ENCODE measurements at regions not wholly inside any gene's neighbourhood (a gene's known extent, or its start where the extent isn't known, plus 50 kb on each side); places are given as distances from the start of the nearest gene placed in this dataset.

DNA sequence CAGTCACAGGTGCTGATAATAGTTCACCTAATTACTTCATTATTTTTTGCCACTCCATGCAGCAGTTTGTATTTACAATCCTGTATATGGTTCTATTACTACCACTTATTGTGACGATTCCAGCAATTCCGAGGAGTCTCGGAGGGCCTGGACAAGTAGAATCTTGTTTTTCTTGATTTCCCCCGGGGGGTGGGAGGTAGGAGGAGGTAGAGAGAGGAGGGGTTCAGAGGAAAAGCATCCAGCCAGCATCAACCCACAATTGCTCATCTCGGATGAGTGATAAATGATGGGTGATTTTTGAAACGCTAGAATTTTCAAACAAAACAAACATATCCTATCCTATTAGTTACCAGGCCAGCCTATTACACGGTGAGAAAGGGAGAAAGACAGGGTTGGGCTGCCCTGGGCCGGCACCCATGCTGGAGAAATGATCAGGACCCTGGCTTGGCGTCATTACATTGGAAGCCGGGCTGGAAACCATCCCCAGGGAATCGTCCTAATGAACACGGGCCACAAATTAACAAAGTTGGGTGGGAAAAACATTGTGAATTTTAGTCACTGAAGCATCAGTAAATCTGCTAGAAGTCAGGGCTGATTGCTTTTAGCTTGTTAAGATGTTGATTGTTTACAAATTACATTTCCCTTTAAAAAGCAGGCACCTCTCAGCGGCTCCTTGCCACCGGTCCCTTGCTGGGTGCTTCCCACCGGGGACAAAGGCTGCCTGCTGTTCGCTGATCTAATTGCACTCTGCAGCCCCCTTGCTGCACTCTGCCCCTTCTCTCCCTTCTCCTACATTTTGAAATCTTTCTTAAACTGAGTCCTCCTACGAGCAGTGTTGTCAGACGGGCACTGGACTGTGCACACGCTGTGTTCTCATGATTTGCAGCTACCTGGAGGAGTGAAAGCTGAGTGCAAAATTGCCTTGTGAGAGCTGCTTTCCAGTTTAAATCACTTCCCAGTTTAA is 95.5 kb downstream of the FAM204A start:
- no peak for DNase-seq (ENCODE audit: low read depth in 2 of 2, low spot score in 1 of 2)

DNA sequence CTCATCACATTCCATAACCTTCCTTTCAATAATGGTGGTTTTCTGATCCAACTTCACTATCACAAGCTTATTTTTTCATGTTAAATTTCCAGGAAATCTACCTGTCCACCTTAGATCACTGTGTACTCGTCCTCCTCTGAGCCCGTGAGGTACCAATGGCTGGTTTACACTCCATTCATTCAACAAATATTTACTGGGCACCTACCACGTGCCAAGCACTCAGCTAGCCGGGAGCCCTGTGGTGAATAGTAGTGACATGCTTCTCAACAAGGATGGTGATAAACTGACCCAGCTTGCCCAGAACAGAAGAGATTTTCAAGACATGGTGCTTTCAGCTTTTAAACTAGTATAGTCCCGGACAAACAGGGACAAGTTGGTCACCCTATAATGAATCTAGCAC is 98.2 kb downstream of the FAM204A start:
- no peak for DNase-seq (ENCODE audit: low read depth in 2 of 2, low spot score in 1 of 2)

DNA sequence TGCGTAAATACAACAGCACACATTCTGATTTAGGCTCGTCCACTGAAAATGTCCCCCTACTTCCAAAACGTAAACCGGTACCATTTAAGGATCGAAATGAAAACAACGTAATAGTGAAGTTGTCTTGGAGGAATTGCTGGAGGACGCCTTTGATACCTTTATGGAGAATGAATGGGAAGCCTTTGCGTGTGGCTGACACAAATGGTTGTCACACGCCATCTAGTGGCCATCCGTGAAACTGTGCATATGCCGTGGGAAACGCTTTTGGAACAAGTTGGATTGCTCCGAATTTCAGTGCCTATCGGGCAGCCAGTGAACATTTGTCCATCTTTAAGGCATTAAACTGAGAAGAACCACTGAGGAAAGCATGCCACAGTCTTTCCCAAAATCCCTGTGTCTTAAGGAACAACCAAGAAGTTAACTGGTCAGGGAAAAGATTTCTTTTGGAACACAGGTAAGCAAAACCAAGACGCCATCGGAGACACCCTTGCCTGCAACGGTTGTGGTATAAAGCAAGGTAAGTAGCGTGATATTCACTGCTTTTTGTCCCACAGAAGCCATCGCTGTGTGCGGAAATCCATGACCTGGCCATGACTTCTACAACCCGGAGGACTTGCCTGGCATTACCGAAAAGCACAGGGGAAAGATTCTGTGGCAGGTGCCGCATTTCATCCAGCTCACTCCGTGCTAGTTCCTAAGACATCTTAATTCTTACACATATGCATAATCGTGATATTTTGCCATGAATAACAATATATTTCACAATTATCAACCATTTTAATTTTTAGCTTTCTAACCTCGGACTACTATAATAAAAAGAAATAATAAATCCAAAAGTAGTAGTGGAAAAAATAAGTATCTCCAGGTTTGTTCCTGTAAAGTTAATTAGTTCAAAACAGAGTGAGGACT is 100.6 kb downstream of the FAM204A start:
- peak; percentile 27 to 47 for DNase-seq (ENCODE audit: low read depth in 2 of 2, low spot score in 1 of 2)

DNA sequence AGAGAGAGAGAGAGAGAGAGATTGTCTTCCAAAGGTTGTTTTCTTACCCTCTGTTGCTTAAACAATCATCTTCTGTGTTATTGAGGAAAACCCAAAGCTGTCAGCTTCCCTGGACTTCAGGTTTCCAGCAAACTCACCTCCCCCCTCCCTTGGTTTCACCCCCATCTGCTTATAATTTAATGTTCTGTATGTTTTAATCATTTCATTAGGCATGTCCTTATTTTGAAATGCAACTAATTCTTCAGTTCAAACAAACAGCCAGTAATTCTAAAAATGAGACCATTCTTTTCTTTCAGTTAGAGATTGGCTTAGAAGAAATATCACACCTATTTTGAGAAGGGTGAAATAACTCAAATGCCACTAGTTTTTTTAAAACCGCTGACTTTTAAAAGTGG is 102.9 kb downstream of the FAM204A start:
- DNase-seq (ENCODE audit: low read depth in 2 of 2, low spot score in 1 of 2): no peak

DNA sequence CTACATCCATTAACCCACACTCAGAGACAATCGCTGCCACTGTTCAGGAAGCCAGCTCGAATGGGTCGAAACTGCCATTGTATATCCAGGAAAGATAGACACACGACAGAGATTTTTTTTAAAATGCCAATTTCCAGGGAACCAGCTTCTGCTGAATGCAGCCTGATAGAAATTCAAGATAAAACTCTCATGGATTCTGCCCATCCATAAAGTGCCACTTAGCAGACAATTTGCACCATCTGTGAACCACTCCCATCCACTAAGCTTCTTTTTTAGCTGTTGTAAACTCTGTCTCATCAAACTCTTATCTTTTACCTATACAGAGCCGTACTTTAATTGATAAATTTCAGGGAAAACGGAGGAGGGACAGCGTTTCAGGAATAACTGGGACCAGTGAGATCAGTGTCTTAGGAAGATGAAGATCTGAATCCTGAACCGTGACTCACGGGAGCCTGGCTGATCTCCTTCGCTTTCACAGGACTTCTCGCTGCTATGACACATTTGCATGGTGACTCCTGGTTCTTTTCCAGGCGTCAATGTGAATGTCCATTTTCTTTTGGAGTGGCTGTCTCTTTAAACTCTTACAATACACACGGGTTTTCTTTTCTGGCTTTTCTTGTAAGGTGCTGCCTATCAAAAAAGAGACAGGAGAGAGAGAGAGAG is 103.4 kb downstream of the FAM204A start:
- no peak for DNase-seq (ENCODE audit: low read depth in 2 of 2, low spot score in 1 of 2)

DNA sequence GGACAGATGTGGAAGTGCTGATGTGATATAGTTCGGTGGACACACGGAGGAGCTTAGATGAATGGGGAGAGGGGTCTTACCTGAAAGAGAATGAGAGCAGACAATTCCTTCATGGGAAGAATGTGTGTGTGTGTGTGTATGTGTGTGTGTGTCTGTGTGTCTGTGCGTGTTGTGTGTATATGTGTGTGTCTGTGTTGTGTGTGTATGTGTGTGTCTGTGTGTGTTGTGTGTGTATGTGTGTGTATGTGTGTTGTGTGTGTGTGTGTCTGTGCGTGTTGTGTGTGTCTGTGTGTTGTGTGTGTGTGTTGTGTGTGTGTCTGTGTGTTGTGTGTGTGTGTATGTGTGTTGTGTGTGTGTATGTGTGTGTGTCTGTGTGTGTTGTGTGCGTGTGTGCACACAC is 104.2 kb downstream of the FAM204A start:
- DNase-seq (ENCODE audit: low read depth in 2 of 2, low spot score in 1 of 2): no peak

DNA sequence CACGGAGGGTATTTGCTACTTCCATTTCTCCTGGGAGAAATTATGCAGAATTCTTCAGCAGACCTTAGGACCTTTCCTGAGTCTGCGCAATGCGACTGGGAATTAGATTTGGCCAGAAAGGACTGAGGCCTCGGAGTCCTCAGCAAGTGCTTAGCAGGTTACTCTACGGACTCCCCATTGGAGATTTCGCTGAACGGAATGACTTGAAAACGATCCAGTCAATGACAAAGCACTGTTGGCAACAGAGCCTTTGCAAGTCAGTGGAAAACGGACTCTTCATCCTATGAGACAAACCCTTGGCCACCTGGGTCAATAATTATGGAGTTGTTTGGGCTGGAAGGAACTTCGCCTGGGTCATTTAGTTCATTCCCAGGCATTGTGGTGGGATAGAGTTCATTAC is 107.4 kb downstream of the FAM204A start:
- DNase-seq (ENCODE audit: low read depth in 2 of 2, low spot score in 1 of 2): no peak

DNA sequence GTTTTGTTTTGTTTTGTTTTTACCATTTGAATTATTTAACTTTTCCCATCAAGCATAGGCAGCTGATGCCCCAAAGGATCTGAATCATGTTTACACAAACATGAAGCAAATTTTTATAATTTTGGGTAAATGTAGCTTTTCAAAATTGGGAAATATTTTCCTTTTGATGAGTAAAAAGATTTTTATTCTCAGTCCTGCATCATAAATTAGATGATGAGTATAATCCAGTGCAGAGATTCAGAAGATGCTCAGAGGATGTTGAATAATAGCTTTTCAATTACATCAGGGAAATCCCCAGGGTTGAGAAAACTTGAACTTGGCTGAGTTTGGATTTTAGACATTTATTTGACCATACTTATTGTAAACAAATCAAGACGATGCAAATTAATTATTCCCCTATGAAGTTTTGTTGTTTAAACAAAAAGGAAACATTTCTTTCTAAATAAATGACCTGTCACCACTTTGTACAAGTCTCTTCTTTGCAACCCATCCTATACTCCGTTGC is 121.7 kb downstream of the FAM204A start:
- no peak for DNase-seq (ENCODE audit: low read depth in 2 of 2, low spot score in 1 of 2)

DNA sequence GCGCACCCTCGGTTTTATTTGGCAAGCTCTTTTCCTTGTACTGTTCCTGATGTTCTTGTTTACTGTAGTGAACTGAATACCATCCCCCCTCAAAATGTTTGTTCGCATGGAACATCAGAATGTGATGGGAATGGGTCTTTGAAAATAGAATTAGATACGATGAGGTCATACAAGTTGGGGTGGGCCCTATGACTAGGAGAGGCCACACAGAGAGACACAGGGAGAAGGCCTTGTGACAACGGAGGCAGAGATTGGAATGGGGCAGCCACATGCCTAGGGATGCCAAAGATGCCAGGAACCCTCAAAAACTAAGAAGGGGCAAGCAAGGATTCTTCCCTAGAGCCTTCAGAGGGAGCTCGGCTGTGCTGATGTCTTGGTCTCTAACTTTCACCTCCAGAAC is 123.6 kb downstream of the FAM204A start:
- DNase-seq (ENCODE audit: low read depth in 2 of 2, low spot score in 1 of 2): no peak

DNA sequence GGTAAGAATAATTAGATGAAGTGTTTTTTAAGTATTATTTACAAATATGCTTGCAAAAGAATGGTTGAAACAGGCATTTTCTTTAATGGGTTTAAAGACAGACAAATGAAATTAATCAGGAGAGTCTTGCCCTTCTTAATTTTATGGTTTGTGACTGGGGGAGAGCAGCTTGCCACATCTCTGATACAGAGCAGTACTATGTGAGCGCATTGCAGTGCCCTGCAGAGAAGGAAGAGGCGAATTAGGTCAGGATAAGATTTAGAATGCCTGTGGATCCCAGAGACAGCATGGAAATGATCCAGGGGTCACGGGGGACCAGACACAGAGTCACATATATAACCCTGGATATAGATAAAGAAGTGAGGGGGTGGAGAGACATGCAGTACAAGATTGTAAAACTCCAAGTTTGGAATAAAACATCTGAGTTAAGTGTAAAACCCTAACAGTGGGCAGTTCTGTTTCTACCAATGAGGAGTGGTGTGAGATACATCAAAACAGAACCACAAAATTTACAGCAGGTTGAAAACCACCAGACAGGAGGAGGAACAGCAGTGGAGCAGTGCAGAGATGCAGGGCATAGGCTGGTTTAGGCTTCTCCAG is 125.5 kb downstream of the FAM204A start:
- no peak for DNase-seq (ENCODE audit: low read depth in 2 of 2, low spot score in 1 of 2)

DNA sequence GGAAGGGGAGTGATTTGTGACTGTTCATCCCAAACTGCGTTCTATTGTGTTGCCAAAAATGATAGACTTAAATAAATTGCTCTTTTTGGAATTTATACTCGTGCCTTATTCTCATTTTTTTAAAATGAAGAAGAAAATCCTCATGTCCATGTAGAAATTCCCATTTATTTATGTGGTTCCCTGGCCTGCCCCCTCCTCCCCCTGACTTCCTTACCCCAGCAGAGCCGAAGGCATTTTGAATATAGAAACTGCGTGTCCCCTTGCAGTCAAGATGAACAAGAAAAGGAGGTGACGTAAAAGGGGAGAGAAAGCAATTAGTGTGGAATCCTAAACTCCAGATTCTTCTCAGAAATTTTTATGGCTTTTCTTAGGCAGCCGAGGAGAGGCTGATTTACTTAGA is 126.1 kb downstream of the FAM204A start:
- no peak for DNase-seq (ENCODE audit: low read depth in 2 of 2, low spot score in 1 of 2)

DNA sequence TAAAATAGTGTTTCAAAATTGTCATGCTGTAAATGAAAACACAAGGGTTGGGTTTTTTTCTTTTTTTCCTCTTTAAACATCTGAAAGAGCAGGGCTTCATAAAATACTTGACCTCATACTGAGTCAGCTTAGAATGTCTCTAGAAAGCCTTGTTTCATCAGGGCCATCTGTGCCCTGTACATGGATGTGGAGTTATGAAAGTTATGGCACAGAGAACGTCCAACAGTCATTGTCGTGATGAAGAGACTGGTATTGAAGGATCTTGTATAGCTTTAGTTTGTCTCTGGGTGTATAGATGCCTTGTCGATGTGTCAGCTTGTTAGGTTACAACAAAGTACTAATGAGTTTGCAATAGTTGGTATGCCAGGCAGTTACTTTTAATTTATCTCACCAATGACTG is 127.3 kb downstream of the FAM204A start:
- no peak for DNase-seq (ENCODE audit: low read depth in 2 of 2, low spot score in 1 of 2)

DNA sequence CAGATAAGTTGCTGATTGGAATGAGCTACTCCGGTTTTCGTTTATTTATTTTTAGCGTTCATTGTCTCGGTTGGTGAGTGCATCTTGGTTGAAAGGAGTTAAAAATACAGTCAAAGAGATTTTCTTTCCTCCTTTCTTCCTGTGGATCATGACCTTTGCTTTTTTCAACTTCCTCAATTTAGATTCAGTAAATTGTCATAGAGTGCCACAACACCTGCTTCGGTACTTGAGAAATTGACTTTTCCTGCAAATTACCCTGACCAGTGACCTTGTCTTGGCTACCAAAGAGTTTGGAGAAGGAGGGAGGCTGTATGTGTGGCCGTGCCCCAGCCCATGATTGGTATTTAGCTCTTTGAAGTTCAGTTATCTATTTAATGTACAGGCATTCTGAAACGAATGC is 128.7 kb downstream of the FAM204A start:
- DNase-seq (ENCODE audit: low read depth in 2 of 2, low spot score in 1 of 2): no peak

DNA sequence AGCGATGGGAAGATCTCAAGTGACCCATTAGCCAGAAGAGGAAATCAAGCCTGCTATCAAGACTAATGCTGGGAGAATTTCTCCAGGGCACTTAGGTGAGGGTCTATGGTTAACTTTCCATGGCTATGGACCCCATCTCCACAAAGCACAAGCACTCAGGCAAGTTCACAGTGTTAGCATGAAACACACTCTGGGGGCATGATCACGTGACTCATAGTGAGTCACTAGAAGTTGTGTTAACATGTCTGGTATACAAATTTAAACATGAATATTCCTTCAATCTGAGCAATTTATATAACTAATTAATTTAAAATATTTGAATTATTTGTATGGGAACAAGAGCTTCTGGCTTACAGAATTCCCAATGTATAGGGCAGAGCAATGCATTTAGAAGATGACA is 131.8 kb downstream of the FAM204A start:
- DNase-seq (ENCODE audit: low read depth in 2 of 2, low spot score in 1 of 2): no peak

DNA sequence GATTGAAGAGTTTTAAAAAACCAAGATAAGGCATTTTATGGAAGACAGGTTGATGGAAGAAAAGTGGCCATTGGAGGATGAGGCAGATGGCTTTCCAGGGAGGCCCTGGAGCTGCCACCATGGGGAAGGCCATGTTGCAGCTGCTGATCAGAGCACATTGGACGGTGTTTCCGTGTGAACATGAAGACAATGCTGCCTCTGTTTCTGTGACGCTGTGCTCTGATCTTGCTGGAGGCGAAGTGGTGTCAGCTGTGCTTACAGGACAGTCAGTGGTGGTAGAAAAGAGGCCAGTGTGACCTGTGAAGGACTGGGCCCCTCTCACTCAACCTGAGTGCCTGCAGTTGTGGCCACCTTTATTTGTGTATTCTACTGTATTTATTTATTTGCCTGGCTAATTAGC is 132.9 kb downstream of the FAM204A start:
- DNase-seq (ENCODE audit: low read depth in 2 of 2, low spot score in 1 of 2): no peak

DNA sequence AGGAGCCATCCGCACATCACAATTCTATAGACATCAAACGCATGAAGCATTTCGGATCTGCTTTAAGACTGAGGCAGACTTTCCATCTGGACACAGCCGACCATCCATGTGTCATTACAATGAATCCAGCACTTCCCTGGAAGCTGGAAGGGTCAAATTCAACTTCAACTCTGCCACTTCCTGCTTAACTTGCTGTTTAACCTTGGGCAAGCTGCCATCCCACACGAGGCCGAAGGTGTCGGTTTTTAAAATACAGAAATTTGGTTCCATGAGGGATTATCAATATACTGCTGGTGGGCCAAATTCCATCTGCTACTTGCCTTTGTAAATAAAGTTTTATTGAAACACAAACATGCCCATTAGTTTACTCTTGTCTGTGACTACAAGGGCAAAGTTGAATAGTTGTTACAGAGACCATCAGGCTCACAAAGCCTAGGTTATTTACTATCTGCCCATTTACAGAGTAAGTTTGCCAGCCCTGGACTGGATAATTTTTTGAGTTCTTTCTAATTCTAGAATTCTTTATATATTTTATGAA is 134.6 kb downstream of the FAM204A start:
- DNase-seq (ENCODE audit: low read depth in 2 of 2, low spot score in 1 of 2): no peak

DNA sequence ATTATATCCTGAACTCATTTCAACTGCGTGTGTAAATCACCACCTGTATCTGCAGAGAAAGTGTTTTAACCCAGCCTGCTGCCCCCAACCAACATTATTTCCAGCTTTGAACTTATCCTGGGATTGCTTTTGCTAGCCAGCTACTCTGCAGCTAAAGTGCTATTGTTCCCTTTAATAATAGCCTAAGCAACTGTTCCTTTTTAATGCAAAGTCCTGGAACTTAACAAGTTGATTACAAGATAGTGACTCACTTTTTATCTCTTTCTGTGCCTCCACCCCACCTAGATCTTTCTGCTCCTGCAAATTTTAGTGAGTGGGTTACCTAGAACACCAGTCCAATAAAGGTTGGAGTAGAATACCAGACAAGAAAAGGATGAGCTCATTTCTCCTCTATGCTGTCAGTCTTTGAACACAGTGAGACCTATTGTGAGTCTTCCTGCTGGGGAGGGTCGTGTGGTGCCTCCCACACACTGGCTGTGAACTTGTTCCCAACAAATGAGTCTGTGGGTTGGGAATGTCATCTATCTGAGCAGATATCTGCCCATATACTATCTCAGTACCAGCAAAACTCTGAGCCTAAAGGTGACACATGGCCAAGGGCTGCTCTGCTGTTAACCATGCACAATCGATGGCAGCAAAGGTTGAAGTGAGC is 137.7 kb downstream of the FAM204A start:
- DNase-seq (ENCODE audit: low read depth in 2 of 2, low spot score in 1 of 2): no peak

DNA sequence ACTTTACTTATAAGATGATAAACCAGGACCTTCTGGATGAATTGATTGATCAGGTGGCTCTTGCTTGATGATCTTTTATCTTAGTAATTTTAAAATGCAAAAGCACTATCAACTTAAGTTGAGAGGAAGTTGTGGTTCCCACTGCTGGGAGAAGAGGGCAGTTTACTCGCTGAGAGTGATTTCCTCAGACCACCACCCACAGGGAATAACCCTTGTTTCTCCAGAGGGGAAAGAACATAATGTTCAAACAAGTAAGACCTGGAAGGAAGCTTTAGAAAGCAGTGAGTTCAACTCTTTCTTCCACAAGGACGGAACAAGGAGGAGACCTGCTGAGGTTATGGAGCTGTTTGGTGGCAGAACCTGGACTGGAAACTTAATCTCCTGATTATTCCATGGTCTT is 138.7 kb downstream of the FAM204A start:
- DNase-seq (ENCODE audit: low read depth in 2 of 2, low spot score in 1 of 2): no peak

DNA sequence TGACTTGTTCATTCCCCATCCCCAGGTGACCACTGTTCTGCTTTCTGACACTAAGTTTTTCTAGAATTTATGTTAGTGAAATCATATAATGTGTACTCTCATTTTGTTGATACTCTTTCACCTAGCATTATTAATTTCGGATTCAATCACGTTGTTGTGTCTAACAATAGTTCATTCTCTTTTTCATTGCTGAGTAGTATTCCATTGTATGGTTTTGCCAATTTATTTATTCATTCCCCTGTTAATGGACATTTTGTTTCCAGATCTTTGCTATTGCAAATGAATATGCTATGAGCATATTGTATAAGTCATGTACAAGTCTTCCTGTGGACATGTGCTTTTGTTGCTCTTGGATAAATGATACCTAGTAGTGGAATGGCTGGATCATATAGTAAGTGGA is 146.4 kb downstream of the FAM204A start:
- no peak for DNase-seq (ENCODE audit: low read depth in 2 of 2, low spot score in 1 of 2)

DNA sequence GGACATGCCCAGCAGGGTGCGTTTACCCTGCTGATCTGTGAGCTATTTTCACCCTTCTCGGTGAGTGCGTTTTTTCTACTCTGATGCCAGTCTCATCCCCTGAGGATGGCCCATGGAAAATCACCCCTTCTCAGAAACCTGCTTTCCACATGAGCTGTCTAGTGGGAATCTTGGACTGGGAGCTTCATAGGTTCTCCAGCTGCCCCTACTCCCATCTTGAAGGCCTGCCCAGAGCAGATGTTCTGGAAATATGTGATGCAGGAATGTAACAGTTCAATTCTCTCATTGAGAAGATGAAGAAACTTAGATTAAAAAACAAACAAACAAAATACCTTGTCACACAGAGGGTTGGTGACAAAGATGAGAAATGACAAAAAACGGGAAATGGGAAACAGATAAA is 146.9 kb upstream of the RAB11FIP2 start:
- no peak for DNase-seq (ENCODE audit: low read depth in 2 of 2, low spot score in 1 of 2)
